Daoy (cell line): ENCODE measurements at regions not wholly inside any gene's neighbourhood (a gene's known extent, or its start where the extent isn't known, plus 50 kb on each side); places are given as distances from the start of the nearest gene placed in this dataset.

Experiments used
- DNase-seq: peaks from one replicate; pipeline ENCODE4 v3.0.0-alpha.2; 2015; ENCODE audit warnings: low read depth

DNA sequence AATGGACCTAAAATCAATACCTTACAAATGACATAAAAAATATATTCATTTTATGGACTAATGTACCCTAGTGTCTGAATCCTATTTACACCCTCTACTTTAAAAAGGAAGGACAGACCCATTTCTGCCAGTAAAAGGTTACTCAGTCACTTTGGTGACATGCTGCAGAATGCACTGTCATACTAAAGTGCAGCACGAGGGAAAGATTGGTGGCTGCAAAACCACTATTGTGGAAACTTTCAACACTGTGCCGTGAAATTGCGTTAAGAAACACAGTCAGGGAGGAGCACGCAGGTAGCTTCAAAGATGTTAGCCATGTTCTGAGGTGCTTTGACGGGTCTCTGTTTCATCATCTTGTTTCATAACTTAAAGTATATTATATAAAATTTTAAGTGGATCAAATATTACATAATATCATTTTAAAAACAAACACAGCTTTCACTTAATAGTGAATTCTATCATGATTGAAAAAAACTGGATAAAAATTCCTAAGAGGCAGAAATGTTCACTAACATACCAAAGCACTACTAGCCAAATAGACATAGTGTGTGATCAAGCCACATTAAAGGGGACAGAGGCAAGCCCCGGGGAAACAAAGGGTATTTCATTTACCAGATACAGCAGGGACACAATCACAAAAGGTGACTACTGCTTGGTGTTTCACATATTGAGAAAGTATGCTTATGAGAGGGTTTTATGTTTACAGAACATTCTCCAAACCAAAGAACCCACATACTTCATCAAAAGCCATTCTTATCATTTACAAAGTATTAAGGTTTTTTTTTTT, 330.8 kb upstream of the SOX5 start:
- DNase-seq, result no peak

DNA sequence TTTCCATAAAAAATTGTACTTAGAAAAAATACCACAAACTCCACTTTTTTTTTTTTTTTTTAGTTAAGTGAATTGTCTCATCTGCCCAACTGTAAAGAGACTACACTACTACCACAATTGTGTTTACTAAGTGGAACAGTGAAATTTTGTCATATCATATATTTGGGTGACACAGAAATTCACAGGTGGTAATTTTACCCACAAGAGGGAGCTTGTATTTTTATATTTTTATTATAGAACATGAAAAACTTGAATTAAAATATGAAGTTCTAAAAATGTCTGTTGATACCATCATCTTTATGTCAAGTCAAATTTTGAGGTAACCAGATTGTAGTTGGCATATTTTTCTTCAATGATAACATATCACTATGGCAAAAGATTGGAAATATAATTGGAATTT, 329.4 kb upstream of the SOX5 start:
- no peak for DNase-seq

DNA sequence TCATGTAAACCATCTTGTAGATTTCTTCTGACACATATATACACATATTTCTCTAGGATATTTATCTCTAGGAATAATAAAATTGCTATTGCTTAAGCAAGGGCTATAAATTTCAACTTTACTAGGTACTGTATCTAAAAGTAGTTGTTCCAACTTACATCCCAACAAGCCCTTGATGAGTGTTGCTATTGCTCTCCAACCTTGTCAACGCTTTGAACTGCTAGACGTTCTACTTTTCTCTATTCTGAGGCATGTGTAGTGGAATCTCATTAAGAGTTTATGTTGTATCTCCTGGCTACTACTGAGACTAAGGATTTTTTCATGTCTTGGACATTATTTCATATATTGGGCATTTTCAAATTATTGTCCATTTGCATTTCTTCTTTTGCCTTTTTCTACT, 321.5 kb upstream of the SOX5 start:
- DNase-seq, result no peak

DNA sequence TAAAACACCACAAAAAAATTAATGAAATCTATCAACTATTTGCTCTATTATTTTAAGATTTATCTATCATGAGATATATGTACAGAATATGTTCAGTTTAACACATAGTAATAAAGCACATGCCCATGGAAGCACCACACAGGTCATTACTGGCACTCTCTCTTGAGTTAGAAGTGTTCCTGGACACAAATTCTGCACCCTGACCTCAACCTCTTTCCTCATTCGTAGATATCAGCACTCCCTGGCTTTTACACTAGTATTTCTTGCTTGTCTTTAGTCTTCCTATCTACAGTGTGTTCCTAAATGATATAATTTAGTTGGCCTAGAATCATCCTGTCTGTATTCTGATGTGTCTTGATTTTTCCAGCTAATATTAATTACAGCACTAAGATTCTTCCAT, 321.0 kb upstream of the SOX5 start:
- no peak for DNase-seq

DNA sequence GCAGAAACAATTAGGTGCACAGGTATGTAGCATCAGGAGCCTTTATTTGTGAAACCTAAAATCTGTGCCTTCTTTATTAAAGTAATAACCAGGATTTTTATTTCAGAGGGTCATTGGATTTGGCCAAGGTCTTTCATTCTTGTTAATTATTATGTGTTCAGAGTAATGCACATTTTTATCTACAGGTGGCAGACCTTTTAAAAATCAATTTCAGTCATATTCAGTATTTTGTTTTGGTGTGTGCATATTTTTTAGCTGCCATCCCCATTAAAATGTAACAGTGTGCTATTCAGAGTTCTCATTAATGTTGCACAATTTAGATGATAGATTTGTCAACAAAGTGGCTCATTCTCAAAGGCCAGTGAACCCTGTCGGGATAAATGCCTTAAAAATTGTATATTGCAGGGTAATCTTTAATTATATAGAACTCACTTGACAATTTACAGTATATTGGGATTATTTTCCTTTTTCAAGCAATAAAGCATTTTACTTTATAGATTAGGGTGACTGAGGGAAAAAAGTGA, 319.3 kb upstream of the SOX5 start:
- DNase-seq, result no peak

DNA sequence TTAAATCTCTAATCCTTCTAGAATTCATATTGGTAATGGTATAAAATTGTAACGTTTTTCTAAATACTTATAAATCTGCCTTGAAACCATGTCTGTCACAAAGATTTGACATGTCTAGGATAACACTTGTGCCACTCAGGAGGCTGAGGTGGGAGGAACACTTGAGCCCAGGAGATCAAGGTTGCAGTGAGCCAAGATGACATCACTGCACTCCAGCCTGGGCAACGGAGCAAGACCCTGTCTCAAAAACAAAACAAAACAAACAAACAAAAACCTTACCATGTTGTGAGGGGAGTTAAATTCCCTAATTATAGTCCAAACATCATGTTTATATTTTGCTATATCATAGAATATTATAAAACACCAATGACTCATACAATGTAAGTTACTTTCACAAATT, 317.5 kb upstream of the SOX5 start:
- DNase-seq, result no peak

DNA sequence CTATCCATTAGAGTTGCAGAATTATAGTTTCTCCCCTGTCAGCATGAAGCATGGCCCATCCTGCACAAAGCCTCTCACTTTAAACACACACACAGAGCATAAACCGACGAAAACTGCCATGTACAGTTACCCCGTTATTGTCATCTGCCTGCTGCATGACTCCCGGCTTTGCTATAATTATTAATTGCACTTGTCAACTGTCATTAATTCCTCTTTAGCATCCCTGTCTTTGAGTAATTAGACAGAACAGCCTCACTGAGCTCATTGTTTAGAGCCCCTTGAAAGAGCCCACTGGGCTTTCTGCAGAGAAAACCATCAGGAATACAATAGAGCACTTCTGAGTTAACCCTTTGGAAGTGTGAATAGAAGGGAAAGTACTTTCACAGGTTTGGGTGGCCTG, 307.2 kb upstream of the SOX5 start:
- no peak for DNase-seq

DNA sequence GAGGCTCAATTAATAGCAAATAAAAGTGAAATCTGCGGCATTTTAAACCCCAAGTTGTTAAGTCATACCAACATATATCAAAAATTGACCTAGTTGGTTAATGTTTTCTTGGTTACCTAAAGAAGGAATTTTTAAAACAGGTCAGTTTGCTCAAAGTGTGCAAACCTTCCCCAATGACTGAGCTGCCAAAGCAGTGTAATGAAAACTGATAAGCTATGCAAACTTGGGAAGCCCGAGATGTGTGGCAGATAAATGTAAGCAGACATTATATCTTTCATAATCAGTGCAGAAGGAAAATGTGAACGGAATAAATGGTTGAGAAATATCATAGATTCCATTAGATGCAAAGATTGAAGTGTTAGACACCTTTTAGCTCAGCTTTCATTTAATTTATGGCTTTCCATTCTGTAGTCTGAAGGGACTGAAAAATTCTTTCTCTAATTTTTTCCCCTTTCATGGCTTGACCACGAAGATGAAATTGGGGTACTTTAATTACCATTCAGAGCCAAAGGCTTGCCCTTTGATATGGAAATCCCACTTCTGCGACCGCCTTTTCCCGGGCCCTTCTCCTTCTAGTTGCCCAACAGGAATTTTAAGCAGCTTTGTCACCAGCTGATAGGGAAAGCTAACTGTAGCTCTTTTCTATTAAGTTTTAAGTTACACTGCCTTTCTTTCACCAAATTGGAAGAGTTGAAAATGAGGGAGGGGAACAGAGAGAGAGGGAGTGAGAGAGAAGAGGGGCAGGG, 306.6 kb upstream of the SOX5 start:
- DNase-seq, result no peak

DNA sequence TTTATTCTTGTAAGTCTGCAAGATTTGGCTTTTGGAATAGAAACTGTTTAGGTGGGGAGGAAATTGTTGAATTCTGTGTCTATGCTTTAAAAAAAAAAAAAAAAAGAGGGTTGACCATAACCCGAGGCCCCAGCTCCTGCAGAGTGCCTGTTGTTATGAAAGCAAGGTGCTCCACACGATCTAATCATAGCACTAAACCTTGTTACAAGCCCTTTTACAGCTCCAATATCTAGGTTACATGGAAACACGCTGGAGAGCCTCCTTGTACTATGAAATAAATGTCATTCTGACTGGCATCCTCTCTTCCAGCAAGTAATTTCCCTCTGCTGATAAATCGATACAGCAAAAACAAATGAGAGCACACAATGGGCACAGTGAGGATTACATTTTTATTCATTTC, 303.1 kb upstream of the SOX5 start:
- no peak for DNase-seq

DNA sequence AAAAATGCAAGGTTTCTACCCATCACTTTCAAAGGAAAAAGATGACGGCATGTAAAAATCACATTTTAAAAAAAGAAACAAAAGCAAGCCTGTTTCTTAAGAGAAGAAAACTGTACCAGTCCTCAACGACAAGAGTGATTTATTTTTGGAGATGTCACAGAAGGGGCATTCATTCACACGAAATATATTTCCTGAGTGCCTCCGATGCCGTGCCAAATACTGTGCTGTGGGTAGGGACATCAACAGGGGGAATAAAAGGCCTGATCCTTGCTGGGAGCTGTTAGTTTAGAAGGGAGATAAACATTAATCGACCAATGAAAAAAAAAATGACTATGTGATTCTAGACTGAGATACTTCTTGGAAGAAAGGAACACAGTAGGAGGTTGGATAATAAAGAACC, 297.5 kb upstream of the SOX5 start:
- DNase-seq, result no peak

DNA sequence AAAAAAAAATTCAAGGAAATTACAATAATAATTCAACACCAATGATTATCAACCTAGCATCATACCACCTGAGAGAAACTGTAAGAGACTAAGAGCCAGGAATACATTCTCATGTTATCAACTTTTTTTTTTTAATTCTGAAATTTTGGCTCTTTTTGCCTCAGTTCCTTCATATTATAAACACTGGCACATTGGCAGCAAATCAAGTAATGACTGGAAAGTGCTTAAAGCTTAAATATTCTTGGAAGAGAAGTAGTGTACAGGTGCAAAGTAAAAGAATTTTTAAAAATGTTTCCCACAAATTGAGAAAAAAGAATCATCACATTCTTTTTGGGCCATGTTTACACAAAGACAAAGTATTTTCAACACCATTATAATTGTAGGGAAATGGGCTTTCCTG, 296.9 kb upstream of the SOX5 start:
- no peak for DNase-seq

DNA sequence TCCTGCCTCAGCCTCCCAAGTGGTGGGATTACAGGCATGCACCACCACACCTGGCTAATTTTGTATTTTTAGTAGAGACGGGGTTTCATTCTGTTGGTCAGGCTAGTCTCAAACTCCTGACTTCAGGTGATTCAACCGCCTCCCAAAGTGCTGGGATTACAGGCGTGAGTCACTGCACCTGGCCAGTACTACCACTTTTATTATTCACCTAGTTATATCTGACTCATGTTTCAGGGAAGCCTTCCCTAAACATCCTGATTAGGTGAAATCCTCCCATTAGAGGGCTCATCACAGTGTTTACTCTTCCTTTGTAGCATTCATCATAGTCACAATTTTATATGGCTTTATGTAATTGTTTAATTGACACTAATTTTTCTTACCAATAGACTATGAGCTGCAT, 295.3 kb upstream of the SOX5 start:
- DNase-seq, result no peak

DNA sequence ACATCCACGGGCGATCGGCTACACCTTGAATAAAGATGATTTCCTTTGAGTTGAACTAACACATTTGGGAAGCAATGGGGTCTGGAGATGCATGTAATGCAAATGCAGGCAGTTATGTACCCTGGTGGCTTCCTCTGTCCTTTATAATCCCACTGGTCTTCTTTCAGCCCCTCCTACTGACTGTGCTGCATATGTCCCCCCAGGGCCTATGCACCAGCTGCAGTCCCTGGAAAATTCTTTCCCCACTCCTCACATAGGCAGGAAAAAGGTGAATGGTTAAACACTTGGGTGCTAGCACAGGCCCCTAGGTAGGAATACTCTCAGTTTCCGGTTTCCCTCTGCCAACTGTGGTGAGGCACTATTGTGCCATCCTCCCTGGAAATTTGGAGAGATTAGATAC, 294.8 kb upstream of the SOX5 start:
- no peak for DNase-seq

DNA sequence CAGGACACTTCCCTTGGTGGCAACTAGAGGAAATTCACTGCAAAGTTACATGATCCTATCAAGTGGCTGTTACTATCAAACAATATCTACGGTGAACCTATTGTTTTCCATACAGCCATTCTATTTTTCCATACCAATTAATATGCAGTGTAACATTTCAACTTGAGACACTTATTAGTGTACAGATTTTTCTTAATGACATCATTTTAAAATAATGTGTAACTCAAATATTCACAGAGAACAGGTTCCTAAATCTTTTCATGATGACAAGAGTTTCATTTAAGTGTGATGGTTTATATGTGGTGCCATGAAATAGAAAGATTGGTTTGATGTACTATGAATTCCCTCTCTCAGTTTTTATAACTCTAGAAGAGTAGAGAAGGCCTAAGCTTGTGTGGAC, 291.2 kb upstream of the SOX5 start:
- no peak for DNase-seq

DNA sequence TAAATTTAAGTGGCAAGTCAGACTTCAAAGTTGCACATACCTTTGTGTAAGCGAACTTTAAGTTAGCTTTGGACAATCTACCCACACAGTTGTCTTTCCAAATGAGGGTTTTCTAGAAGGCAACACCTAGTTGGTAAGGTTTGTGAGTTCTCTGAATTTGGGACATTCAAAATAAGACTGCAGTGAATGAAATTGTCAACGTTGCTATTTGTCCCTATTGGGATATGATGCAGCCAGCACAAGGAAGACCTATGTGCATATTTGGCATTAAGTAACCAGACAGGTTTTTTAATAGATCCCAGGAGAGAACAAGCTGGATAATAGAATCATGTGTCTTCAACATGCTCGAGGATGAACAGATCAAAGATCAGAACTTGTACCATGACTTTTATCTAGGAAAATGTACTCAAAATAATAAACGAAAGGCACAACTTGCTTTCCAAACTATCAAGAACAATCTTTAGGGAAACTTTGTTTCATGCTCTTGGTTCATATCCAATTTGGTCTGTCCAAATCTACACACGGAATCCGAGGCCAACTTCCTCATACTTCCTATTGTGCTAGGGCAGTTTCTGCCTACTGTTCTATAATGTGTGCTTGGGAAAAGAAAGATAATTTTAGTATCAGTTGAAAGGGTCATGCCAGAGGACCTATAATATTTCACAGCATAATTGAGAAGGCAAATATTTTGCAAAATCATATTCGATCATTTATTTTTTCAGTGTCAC, 284.2 kb upstream of the SOX5 start:
- no peak for DNase-seq

DNA sequence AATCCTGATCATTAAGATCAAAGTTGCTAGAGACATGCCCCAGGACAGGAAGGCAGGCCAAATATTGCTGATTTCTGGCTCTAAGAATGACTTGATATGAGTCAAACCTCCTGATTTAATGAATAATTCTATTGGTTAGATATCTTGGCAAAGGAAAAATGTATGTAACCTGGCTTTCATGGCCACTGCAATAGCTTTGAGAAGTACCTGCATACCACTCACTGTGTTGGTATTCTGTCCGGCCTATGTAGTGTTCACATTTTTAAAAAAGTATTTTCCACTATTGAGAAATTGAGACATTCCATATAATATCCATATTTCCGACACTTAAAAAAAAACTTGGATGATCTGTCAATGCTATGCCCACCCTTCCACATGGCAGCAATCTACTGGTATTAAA, 283.1 kb upstream of the SOX5 start:
- DNase-seq, result no peak

DNA sequence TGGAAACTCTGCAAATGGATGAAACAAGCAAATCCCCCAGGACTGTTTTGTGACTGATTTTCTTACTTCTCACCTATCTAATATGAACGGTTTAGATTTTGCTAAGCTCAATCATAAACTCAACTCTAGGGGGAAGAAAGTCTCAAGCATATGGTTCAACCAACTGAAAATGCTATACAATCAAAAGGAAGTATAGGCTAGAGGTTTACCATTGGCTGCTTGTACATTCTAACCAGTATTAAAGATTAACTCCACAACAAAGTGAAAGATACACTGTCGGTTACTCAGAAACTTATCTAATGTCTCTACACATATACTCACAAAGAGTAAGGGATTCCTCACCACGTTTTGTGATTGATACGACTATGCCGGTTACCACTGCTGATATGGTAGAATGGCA, 281.8 kb upstream of the SOX5 start:
- DNase-seq, result no peak

DNA sequence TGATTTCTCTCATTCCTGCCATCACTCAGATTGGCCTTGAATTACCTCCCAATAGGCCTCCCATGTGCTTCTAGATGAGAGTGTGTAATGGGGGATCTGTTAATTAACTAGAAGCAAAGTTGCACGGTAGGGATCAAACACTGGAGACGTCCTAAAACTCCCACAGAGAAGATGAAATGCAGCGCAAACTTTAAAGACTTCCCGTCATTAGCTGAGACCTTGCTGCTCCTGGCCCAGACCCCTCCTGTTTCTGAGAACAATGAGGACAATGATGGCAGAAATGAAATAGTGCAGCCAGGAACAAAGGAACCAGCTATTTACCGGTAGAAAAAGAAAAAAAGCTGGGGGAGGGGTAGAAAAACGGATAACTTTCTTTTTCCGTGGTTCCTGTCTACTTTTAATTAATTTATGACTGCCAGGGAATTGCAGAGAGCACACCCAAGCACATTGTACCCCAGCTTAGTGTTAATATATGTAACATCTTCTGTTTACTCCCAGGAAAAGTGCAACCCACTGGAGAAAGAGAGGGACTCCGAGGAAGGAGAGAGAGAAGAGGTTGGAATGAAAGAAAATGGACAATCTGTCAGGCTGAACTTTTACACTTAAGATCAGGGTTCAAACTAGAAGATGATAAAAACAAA, 280.7 kb upstream of the SOX5 start:
- DNase-seq, result no peak

DNA sequence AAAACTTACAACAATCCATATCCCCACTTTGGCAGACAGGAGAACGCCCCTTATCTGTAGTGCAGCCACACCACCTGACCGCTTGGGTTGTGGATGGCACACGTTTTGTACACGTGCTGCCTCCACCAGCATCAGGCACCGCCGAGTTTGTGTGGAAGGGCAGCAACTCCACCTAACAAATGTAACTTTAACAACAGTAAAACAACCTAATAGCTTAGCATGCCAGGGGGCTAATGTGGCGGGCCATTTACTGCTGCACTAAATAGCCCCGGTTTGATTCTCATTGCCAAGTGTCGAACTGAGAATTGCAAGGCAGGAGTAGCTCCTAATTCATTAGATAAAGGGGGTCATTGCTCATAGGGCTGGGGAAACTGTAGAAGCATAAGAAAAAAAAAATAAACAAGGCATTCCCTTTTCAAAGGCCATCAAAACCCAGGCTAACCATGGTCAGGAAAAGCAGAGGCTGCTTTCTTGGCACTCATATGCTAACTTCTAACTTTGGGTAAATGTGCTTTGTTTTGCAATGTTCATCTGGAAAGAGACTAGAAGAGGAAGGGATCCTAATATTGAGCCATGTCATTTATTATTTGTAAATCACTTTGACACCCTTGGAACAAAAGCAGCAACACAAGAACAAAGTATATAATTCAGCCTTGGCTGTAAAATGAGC, 279.7 kb upstream of the SOX5 start:
- no peak for DNase-seq

DNA sequence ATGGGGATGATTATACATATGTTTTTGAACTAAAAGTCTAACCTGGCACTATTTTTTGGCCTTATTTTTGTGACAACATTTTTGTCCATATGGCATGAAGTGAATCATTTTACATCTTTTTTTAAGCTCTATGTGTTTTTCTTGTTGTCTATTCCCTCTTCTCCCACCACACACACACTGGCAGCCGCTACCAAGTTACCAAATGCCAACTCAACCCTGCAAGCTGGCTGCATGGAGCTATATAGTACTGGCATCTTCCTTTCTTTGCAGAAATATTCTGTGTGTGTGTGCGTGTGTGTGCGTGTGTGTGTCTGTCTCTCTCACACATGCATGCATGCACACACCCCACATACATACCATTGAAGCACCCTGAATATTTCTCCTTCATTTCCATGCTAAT, 278.9 kb upstream of the SOX5 start:
- no peak for DNase-seq

DNA sequence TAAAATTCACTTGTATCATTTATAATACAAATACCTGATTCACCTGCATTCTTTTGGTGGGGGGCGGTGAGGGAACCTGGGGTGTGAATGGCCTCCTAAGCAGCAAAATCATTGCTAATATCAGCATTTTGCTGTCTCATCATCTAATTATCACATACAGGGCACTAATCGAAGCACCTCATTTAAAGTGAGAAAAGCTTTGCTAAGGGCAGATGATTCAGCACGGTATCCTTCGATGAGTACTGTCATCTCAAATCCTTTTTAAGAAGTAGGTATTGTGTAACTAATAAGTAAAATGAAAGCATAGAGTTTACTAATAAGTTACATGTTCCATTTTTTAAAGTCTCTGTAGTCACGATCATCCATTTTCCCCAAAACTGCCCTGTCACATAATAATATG, 278.1 kb upstream of the SOX5 start:
- no peak for DNase-seq
